T-helper 1 cell (primary cell): ENCODE measurements at regions not wholly inside any gene's neighbourhood (a gene's known extent, or its start where the extent isn't known, plus 50 kb on each side); places are given as distances from the start of the nearest gene placed in this dataset.
A peak's percentile ranks its signal among the peaks of the same experiment; 100 is the strongest.

ENCODE experiments used
- DNase-seq, 5 donors: peaks; one replicate each; pipeline ENCODE4 v3.0.0-alpha.2; 2012 to 2020

GRCh38 chr6:106035655-106036054, 50.5 kb upstream of the PRDM1 start:
- no peak for DNase-seq

GRCh38 chr6:106033806-106034205, 52.3 kb upstream of the PRDM1 start:
- DNase-seq, result no peak

GRCh38 chr6:106027758-106028157, 58.4 kb upstream of the PRDM1 start:
- no peak for DNase-seq

GRCh38 chr6:106026748-106027715, 59.1 kb upstream of the PRDM1 start:
- DNase-seq, result no peak

GRCh38 chr6:106025655-106026054, 60.5 kb upstream of the PRDM1 start:
- no peak for DNase-seq

- DNase-seq, result no peak
Observed at GRCh38 chr6:106022801-106023200, 63.3 kb upstream of the PRDM1 start.

GRCh38 chr6:106017454-106017853, 68.7 kb upstream of the PRDM1 start:
- DNase-seq, result no peak

GRCh38 chr6:106014955-106015354, 71.2 kb upstream of the PRDM1 start:
- no peak for DNase-seq

- DNase-seq, result no peak
Observed at GRCh38 chr6:106011476-106011875, 74.7 kb upstream of the PRDM1 start.

- no peak for DNase-seq
Observed at GRCh38 chr6:106005954-106006353, 80.2 kb upstream of the PRDM1 start.

- no peak for DNase-seq
Observed at GRCh38 chr6:106005013-106005412, 81.1 kb upstream of the PRDM1 start.

- no peak for DNase-seq
Observed at GRCh38 chr6:106003268-106003987, 82.7 kb upstream of the PRDM1 start.

GRCh38 chr6:106002005-106002404, 84.1 kb upstream of the PRDM1 start:
- DNase-seq, result no peak

- no peak for DNase-seq
Observed at GRCh38 chr6:106000935-106001334, 85.2 kb upstream of the PRDM1 start.

- no peak for DNase-seq
Observed at GRCh38 chr6:105997482-105997881, 88.7 kb upstream of the PRDM1 start.

- no peak for DNase-seq
Observed at GRCh38 chr6:105995391-105995865, 90.7 kb upstream of the PRDM1 start.

GRCh38 chr6:105994591-105995390, 91.3 kb upstream of the PRDM1 start:
- DNase-seq, result peak; percentile 14 to 68 (median 26)

GRCh38 chr6:105994118-105994590, 92.0 kb upstream of the PRDM1 start:
- DNase-seq, result peak; percentile 14 to 85 (median 46)

- DNase-seq, result no peak
Observed at GRCh38 chr6:105993341-105994117, 92.6 kb upstream of the PRDM1 start.

GRCh38 chr6:105992315-105992961, 93.7 kb upstream of the PRDM1 start:
- peak; percentile 76 to 94 (median 82) for DNase-seq
